Keratinocyte (primary cell): ENCODE measurements at regions not wholly inside any gene's neighbourhood (a gene's known extent, or its start where the extent isn't known, plus 50 kb on each side); places are given as distances from the start of the nearest gene placed in this dataset.
"Not testable (repeated sequence)": the region's sequence is repeated elsewhere in the genome, so short reads cannot be mapped to it uniquely, and the experiment has no call there.

Source experiments
- DNase-seq: peaks from one replicate; pipeline ENCODE4 v3.0.0-alpha.2; 2011; ENCODE audit warnings: low read depth, missing footprints, low spot score
- FAIRE-seq: peaks from 2 replicates; lab custom pipeline; 2011; peaks lifted over from hg19 to GRCh38; lab: Jason Lieb, UNC
- H2AFZ ChIP-seq: 2 replicates; pipeline ENCODE4 v1.6.0; 2012; ENCODE audit warnings: low read length, control low read depth, inconsistent platforms; ENCODE audit not compliant: control insufficient read depth
- H3K27ac ChIP-seq: 2 replicates; pipeline ENCODE4 v1.5.1; 2011; ENCODE audit warnings: low read length; ENCODE audit not compliant: control insufficient read depth, insufficient read depth
- H3K27me3 ChIP-seq: 3 replicates; pipeline ENCODE4 v1.6.0; 2011; ENCODE audit warnings: low read length; ENCODE audit not compliant: control insufficient read depth, insufficient read depth; ENCODE audit errors: extremely low read depth
- H3K36me3 ChIP-seq, 2 experiments: 2 replicates in 1 of 2; 3 replicates in 1 of 2; pipeline ENCODE4 v1.5.1; 2011; ENCODE audit warnings: low read length in 2 of 2, mild to moderate bottlenecking in 1 of 2; ENCODE audit not compliant: control insufficient read depth in 2 of 2, insufficient read depth in 2 of 2; ENCODE audit errors: extremely low read depth in 1 of 2
- H3K4me1 ChIP-seq: 3 replicates; pipeline ENCODE4 v1.5.1; 2011; ENCODE audit warnings: low read length; ENCODE audit not compliant: control insufficient read depth, insufficient read depth; ENCODE audit errors: extremely low read depth
- H3K4me2 ChIP-seq: 3 replicates; pipeline ENCODE4 v1.6.0; 2011; ENCODE audit warnings: low read depth, low read length; ENCODE audit not compliant: control insufficient read depth, insufficient read depth; ENCODE audit errors: extremely low read depth
- H3K4me3 ChIP-seq, 3 experiments: fragments of 200-600 bp in 1 of 3; sonication (generic) in 1 of 3; 2 replicates in 2 of 3; 3 replicates in 1 of 3; pipeline ENCODE4 v1.5.1; 2011 to 2016; ENCODE audit warnings: low read length in 3 of 3, mild to moderate bottlenecking in 3 of 3, control low read depth in 2 of 3, inconsistent platforms in 1 of 3, low read depth in 1 of 3, mixed read lengths in 1 of 3, mixed run types in 1 of 3, moderate library complexity in 1 of 3; ENCODE audit not compliant: control insufficient read depth in 2 of 3, insufficient read depth in 2 of 3; ENCODE audit errors: extremely low read depth in 1 of 3
- H3K79me2 ChIP-seq: 2 replicates; pipeline ENCODE4 v1.6.0; 2012; ENCODE audit warnings: low read length; ENCODE audit not compliant: control insufficient read depth, insufficient read depth
- H3K9ac ChIP-seq: 3 replicates; pipeline ENCODE4 v1.6.0; 2011; ENCODE audit warnings: low read length; ENCODE audit not compliant: control insufficient read depth, insufficient read depth; ENCODE audit errors: extremely low read depth
- H3K9me1 ChIP-seq: 3 replicates; pipeline ENCODE4 v1.6.0; 2011; ENCODE audit warnings: low read length; ENCODE audit not compliant: control insufficient read depth, insufficient read depth; ENCODE audit errors: extremely low read depth
- H3K9me3 ChIP-seq: 2 replicates; pipeline ENCODE4 v1.5.1; 2012; ENCODE audit warnings: low read depth, low read length; ENCODE audit not compliant: control insufficient read depth
- H4K20me1 ChIP-seq: 3 replicates; pipeline ENCODE4 v1.6.0; 2011; ENCODE audit warnings: low read length; ENCODE audit not compliant: control insufficient read depth, insufficient read depth; ENCODE audit errors: extremely low read depth
- EZH2 ChIP-seq: IDR thresholded peaks from one replicate; pipeline ENCODE4 v1.6.1; 2012; ENCODE audit warnings: inconsistent platforms, mild to moderate bottlenecking, low read length, moderate library complexity
- dilution Hi-C: fragments of 300-500 bp; cut with MboI; formaldehyde crosslinking; loops from one replicate; pipeline ENCODE4 v1.7.0; 2020; ENCODE audit warnings: low sequenced_read_pairs; ENCODE audit not compliant: extremely low pct_ligation_motif_present
- TF ChIP-seq, protein P1 (sequence below), 3 experiments: IDR thresholded peaks in 1 of 3; conservative IDR thresholded peaks in 1 of 3; optimal IDR thresholded peaks in 1 of 3; 2 replicates in 2 of 3; 3 replicates in 1 of 3; pipeline versions ENCODE3 to v1.5.1; 2011; ENCODE audit warnings: low read length in 3 of 3, mild to moderate bottlenecking in 3 of 3, moderate library complexity in 2 of 3, control low read depth in 1 of 3, inconsistent platforms in 1 of 3; ENCODE audit not compliant: insufficient read depth in 2 of 3; ENCODE audit errors: extremely low read depth in 1 of 3

- Histone ChIP-seq H3K27me3 (no peaks in the 10 kb centered on the region), H3K9me1 (no peaks in the 10 kb centered on the region), H3K79me2 (no peaks in the 10 kb centered on the region), H3K9ac (no peak overlapping the region), H3K4me1 (no peaks in the 10 kb centered on the region), H2AFZ (no peak overlapping the region), H3K9me3 (no peaks in the 10 kb centered on the region), H4K20me1 (no peaks in the 10 kb centered on the region), H3K36me3 (no peaks in the 10 kb centered on the region), H3K4me3 (no peak overlapping the region), H3K4me2 (no peak overlapping the region), H3K27ac (no peak overlapping the region)
- TF ChIP-seq EZH2, result no peak
- TF ChIP-seq, protein P1, sequence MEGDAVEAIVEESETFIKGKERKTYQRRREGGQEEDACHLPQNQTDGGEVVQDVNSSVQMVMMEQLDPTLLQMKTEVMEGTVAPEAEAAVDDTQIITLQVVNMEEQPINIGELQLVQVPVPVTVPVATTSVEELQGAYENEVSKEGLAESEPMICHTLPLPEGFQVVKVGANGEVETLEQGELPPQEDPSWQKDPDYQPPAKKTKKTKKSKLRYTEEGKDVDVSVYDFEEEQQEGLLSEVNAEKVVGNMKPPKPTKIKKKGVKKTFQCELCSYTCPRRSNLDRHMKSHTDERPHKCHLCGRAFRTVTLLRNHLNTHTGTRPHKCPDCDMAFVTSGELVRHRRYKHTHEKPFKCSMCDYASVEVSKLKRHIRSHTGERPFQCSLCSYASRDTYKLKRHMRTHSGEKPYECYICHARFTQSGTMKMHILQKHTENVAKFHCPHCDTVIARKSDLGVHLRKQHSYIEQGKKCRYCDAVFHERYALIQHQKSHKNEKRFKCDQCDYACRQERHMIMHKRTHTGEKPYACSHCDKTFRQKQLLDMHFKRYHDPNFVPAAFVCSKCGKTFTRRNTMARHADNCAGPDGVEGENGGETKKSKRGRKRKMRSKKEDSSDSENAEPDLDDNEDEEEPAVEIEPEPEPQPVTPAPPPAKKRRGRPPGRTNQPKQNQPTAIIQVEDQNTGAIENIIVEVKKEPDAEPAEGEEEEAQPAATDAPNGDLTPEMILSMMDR (optimal IDR thresholded peaks at IDR 0.05 in 1 of 3, IDR thresholded peaks at IDR 0.05 in 1 of 3, conservative IDR thresholded peaks at IDR 0.05 in 1 of 3; ENCODE audit: extremely low read depth in 1 of 3, insufficient read depth in 2 of 3, low read length in 3 of 3), result no peak
- FAIRE-seq, result no peak
- no peak for DNase-seq
- dilution Hi-C loops, result no loop called here
Measured at GRCh38 chr6:126672649-126673048, 332.7 kb downstream of the CENPW start.

DNA sequence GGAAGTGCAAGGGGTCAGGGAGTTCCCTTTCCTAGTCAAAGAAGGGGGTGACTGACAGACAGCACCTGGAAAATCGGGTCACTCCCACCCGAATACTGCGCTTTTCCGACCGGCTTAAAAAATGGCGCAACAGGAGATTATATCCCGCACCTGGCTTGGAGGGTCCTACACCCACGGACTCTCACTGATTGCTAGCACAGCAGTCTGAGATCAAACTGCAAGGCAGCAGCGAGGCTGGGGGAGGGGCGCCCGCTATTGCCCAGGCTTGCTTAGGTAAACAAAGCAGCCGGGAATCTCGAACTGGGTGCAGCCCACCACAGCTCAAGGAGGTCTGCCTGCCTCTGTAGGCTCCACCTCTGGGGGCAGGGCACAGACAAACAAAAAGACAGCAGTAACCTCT is 333.8 kb downstream of the CENPW start:
- H3K27me3 ChIP-seq, H3K9ac ChIP-seq, H3K4me3 ChIP-seq, H2AFZ ChIP-seq, H3K79me2 ChIP-seq, H3K4me2 ChIP-seq, H3K9me1 ChIP-seq, dilution Hi-C loops, FAIRE-seq, H3K9me3 ChIP-seq, H3K36me3 ChIP-seq, H3K4me1 ChIP-seq, H4K20me1 ChIP-seq, H3K27ac ChIP-seq, DNase-seq: not testable (repeated sequence)

DNA sequence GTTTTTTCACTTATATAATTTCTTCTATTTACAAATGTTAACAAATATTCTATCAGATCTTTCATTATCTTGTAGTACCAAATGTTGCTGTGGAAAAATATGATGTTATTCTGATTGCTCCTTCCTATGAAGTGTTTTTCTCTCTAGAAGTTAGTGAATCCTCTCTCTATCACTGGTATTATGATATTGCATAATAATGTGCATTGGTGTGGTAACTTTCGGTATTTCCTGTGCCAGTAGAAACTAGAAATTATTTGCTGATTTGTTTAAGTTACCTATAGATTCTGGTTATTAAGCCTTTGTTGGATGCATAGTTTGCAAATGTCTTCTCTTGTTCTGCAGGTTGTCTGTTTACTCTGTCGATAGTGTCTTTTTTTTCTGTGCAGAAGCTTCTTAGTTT is 342.5 kb downstream of the CENPW start:
- H2AFZ ChIP-seq, result no peak overlapping the region
- FAIRE-seq, result no peak
- dilution Hi-C loops, result no loop called here
- DNase-seq, result no peak
- H3K9me1 ChIP-seq, result no peaks in the 10 kb centered on the region
- no peaks in the 10 kb centered on the region for H3K9me3 ChIP-seq
- no peaks in the 10 kb centered on the region for H4K20me1 ChIP-seq
- H3K27me3 ChIP-seq, result no peaks in the 10 kb centered on the region
- no peak overlapping the region for H3K9ac ChIP-seq
- H3K4me3 ChIP-seq, result no peak overlapping the region
- no peak overlapping the region for H3K27ac ChIP-seq
- no peak overlapping the region for H3K4me2 ChIP-seq
- H3K36me3 ChIP-seq, result no peaks in the 10 kb centered on the region
- no peaks in the 10 kb centered on the region for H3K4me1 ChIP-seq
- H3K79me2 ChIP-seq, result no peaks in the 10 kb centered on the region
- TF ChIP-seq, protein P1 (optimal IDR thresholded peaks at IDR 0.05 in 1 of 3, IDR thresholded peaks at IDR 0.05 in 1 of 3, conservative IDR thresholded peaks at IDR 0.05 in 1 of 3; ENCODE audit: extremely low read depth in 1 of 3, insufficient read depth in 2 of 3, low read length in 3 of 3), result no peak
- TF ChIP-seq EZH2, result no peak
